NCI-H1092 (cell line): ENCODE measurements at regions not wholly inside any gene's neighbourhood (a gene's known extent, or its start where the extent isn't known, plus 50 kb on each side); places are given as distances from the start of the nearest gene placed in this dataset.

ENCODE experiments used
- DNase-seq: peaks from one replicate; lab custom pipeline; 2025; lab: John Stamatoyannopoulos, UW

GRCh38 chr15:77786956-77787355 is 154.2 kb upstream of the LINGO1 start:
- no peak for DNase-seq

- DNase-seq: no peak
These were observed 153.6 kb upstream of the LINGO1 start for GRCh38 chr15:77786181-77786890.

- DNase-seq: no peak
These were observed 151.9 kb upstream of the LINGO1 start for GRCh38 chr15:77784361-77785292.

GRCh38 chr15:77783636-77784035 is 150.9 kb upstream of the LINGO1 start:
- DNase-seq: no peak

GRCh38 chr15:77782691-77783090 is 150.0 kb upstream of the LINGO1 start:
- no peak for DNase-seq

- no peak for DNase-seq
These were observed 149.2 kb upstream of the LINGO1 start for GRCh38 chr15:77781946-77782240.

GRCh38 chr15:77781151-77781945 is 148.6 kb upstream of the LINGO1 start:
- DNase-seq: no peak

GRCh38 chr15:77778802-77779201 is 146.1 kb upstream of the LINGO1 start:
- DNase-seq: no peak

GRCh38 chr15:77775837-77776236 is 143.1 kb upstream of the LINGO1 start:
- no peak for DNase-seq

- no peak for DNase-seq
These were observed 142.7 kb upstream of the LINGO1 start for GRCh38 chr15:77775373-77775772.

GRCh38 chr15:77774350-77774749 is 141.6 kb upstream of the LINGO1 start:
- no peak for DNase-seq

- DNase-seq: no peak
These were observed 141.2 kb upstream of the LINGO1 start for GRCh38 chr15:77773903-77774302.

- no peak for DNase-seq
These were observed 140.1 kb upstream of the LINGO1 start for GRCh38 chr15:77772641-77773402.

GRCh38 chr15:77771616-77772015 is 138.9 kb upstream of the LINGO1 start:
- no peak for DNase-seq

- no peak for DNase-seq
These were observed 137.0 kb upstream of the LINGO1 start for GRCh38 chr15:77769700-77770099.

GRCh38 chr15:77768521-77769078 is 135.9 kb upstream of the LINGO1 start:
- DNase-seq: no peak

- DNase-seq: no peak
These were observed 135.4 kb upstream of the LINGO1 start for GRCh38 chr15:77768107-77768506.

- DNase-seq: no peak
These were observed 131.4 kb upstream of the LINGO1 start for GRCh38 chr15:77764095-77764494.

GRCh38 chr15:77762747-77763355 is 130.1 kb upstream of the LINGO1 start:
- DNase-seq: no peak

- no peak for DNase-seq
These were observed 127.3 kb upstream of the LINGO1 start for GRCh38 chr15:77759896-77760592.
